NAMALWA (cell line): ENCODE measurements at regions not wholly inside any gene's neighbourhood (a gene's known extent, or its start where the extent isn't known, plus 50 kb on each side); places are given as distances from the start of the nearest gene placed in this dataset.

ENCODE experiments used
- DNase-seq: peaks from one replicate; pipeline ENCODE4 v3.0.0-alpha.2; 2015; ENCODE audit warnings: low spot score

DNA sequence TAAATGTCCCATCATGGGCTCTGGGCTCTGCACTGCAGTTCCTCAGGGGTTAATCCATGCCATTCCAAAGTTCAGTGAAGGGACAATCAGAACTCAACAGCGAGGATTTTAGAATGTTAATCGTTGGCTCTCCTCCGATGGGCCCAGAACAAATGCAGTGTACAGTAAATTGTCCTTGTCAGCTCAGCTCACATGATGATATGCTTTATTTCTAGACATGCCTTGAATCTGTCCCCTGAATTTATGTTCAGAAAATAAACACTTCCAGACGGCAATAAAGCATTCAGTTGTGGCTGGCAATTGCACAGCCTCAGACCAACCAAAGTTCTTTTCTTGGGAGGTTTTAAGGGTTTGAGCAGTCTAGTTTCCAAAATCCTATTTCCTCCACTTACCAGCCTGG is 981.2 kb downstream of the BCL11A start:
- no peak for DNase-seq

DNA sequence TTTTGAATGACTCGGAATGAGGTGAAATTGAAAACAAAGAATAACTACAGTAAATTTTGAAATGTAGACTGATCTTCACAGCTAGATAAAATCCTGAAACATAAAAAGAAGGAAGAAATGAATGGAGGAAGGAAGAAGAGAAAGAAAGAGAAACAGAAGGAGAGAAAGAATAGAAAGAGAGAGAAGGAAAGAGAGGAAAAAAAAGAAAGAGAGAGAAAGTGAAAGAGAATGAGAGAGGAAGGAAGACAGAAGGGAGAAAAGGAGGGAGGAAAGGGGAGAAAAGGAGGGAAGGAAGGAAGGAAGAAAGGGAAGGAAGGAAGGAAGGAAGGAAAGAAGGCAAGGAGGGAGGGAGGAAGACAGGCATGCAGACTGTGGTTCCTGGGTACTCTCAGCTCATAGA is 982.6 kb downstream of the BCL11A start:
- DNase-seq, result no peak

DNA sequence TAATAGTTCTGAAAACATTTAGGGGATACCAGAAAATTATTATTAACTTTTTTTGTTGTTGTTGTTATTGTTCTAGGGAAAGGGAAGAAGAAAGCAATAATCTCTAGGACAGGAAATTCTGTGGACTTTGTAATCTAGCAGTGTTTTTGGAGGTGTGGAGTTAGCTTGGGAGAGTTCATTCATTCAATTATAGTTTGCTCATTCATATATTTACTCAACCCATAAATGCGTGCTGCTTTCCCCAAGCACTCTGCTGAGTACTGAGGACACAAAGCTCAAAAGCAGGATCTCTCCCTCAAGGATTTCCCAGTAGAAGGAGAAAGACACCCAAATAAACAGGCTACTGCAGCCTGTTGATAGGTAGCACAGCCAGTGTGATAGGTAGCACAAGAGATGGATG is 984.3 kb downstream of the BCL11A start:
- DNase-seq, result no peak

DNA sequence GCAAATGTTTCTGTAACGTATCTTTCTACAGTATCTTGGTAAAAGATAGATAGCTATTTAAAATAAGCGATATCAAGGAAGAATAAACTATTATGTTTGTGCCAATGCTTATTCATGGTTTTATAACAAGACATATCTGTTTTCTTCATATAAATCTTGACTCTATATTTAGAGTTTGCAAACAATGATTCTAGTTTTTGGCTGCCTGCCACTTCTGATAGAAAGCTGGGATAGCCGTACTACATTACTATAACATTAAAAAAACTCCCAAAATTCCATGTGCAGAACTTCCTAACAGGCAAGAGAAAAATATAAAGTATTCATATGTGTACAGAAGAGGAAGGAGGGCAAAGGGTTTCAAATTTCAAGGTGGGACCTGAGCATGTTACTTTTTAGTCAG is 985.0 kb downstream of the BCL11A start:
- no peak for DNase-seq

DNA sequence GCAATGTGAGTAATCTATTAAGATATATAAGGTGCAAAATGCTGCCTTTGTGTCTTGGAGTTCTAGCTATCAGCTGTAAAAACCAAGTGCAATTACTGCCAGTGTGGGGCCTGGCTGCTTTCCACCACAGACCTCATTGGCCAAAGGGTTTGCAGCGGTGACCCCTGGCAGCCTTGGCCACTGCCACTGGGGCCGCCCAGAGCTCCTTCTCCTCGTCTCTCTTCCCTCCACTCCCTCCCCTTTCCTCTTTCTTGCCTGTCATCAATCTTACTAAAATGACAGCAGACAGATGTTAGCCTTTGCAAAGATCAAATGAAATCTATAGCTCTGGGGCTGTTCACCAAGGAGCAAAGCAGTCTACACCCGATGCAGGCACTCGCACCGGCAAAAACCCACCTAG is 986.3 kb downstream of the BCL11A start:
- no peak for DNase-seq

DNA sequence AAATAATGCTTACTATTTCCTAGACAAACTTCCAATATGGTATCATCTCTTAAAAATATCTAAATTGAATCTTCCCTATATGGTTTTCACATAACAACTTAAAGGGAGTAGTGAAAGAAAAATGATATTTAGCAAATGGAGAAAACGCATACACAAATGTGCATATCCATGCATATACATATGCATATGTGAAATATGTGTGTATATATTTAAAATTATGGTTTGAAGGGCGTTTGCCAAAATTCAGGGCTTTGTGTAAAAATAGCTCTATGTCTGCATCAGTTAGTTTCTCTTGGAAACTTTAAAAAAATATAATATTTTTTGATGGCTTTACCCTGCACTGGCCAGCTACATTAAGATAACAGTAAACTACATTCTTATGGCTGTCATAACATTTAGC is 986.7 kb downstream of the BCL11A start:
- no peak for DNase-seq

DNA sequence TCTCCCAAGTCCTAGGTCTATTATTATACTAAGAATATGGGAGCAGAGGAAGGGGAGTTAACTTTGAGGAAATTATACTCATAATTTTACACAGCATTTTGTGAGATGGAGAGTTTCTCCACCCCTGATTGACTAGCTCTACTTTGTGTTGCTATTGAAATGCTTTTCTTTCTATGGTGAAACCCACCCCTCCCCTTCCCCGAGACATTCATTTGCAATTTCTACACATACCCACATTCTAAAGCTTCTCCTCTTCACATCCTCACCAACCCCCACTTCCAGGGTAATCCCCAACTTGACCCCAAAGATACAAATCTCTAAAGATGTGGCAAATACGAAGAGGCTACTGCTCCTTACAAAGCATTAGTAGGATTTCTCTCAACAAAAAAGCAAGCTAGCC is 992.2 kb downstream of the BCL11A start:
- no peak for DNase-seq

DNA sequence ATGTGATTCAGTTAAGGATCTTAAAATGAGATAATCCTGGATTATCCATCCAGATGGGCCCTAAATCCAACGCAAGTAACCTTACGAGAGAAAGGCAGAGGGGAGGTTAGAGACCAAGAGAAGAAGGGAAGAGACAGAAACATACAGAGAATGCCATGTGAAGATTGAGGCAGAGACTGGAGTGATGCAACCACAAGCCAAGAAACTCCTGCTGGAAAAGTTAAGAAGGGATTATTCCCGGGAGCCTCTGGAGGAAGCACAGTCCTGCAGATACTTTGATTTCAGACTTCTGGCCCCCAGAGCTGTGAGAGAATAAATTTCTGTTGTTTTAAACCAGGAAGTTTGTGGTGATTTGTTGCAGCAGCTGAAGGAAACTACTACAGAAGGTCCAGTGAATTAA is 992.7 kb downstream of the BCL11A start:
- DNase-seq, result no peak

DNA sequence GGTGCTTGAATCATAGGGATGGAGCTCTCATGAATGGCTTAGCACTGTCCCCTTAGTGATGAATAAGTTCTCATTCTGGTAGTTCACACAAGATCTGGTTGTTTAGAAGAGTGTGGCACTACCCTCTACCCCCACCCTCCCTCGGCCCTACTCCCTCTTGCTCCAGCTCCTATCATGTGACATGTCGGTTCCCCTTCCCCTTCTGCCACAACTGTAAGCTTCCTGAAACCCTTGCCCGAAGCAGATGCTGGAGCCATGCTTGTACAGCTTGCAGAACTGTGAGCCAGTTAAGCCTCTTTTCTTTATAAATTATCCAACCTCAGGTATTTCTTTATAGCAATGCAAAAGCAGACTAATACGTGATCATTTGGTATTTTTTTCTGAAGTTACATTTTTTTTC is 1012.6 kb downstream of the BCL11A start:
- DNase-seq, result no peak

DNA sequence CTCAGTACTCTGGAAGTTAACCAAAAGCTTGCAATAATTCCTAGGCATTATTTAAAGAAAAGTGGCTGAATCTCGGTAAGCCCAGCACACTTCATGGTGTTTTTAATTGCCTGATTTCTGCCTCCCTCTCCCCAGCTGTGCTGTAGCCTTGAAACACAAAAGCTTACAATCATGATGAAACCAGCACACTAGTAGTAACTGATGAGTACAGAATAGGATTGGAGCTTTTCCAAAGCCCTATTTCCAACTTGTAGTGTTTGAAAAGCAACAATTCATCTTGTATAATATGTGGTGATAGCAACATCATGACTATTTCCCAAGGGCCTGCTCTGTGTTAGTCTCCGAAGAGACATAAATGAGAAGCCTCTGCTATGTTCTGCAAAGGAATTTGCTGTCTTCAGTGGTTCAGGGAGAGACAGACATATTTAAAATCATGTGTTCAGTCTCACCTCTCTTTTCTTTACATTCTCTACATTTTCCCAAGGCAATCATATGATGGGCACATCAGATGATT is 1015.0 kb downstream of the BCL11A start:
- no peak for DNase-seq

DNA sequence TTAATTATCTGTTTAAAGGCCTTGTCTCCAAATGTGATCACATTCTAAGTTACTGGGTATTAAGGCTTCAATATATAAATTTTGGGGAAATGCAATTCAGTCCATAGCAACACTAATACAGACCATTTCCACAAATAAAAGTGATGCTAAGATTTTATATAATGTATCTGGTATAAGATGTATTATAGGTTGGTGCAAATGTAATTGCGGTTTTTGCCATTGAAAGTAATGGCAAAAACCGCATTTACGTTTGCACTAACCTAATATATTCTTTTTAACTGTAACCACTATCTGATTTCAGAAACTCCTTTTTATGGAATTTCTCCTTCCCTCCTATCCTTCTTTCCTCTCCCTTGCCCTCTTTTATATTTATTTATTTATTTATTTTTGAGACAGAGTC is 1020.6 kb downstream of the BCL11A start:
- no peak for DNase-seq

DNA sequence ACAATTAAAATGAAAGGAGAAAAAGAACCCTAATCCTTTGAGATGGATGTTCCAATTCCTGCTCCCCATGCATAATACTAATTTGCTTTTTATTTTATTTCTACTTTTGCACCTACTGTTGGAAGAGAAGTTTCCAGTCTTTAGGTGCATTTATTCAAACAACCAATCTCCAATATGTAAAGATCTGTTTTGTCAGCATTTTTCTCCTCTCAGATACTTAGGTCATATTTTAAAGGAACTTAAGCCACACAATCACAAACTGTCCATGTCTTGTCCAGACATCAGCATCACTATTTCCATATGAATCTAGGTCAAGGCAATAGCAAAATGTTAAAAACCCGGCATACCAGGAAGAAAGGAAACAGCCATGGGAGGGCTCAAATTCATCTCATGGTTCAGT is 1023.2 kb downstream of the BCL11A start:
- no peak for DNase-seq

DNA sequence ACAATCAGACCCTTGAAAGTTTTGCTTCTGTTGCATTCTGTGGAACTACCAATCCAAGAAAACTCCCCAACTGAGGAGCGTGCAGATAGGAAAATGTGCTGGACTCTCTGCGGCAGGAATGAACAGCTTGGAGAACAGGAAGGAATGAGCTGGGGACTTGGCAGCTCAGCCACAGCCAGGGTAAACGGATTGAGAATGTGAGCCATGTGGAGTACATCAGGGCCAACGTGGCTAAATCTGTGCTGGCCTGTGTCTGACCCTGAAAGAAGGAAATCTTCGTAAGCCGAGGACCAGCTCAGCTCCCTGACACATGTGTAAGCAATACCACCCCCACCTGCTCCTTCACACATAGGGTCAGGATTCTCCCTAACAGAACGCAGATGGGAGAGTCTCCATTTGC is 1023.7 kb downstream of the BCL11A start:
- DNase-seq, result no peak

DNA sequence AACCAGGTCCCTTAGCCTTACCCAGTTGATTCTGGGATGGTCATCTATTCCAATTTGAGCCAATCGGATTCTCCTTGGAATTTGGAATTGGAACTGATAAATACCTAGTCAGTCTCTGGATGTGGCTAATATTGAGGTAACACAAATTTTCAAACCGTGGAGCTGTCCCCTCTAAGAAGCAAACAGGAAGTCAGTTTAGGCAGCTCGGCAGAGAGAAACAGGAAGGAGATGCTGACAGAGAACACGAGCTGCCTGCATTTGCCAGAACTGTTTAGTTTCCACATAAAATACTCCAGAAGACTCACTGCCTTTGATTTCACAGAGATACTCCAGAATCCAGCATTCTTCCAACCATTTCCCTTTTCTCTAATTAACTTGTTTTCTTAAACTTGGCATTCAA is 1024.9 kb downstream of the BCL11A start:
- DNase-seq, result peak; percentile 24

DNA sequence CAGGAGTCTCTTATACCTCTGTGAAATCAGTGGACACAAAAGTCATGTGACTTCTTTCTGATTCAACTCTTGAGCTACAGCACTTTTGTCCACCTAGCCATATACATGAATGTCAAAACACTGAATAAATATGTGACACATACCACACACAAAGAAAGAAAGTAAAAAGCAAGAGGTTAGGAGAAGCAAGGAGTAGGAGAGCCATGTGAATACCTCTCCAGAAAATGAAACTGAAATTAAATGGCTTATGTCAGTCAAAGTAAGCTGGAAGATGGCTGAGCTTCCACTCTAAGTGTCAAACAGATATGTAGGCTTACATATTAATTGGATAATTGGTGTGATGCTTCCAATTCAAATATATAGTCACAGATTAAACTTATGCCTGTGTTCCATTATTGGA is 1050.5 kb downstream of the BCL11A start:
- DNase-seq, result no peak

DNA sequence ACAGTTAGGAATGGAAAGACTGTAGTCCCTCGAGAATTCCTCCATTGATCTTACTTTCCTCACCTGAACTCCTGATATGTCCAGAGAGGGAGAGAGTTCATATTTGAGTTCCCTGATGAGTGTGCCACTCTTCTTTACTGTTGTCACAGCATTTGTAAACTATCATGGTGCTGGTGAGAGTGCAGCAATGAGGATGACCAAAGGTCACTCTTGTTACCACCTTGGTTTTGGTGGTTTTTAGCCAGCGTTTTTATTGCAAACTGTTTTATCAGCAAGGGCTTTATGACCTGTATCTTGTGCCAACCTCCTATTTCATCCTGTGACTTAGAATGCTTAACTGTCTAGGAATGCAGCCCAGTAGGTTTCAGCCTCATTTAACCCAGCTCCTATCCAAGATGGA is 1062.5 kb downstream of the BCL11A start:
- DNase-seq, result no peak

DNA sequence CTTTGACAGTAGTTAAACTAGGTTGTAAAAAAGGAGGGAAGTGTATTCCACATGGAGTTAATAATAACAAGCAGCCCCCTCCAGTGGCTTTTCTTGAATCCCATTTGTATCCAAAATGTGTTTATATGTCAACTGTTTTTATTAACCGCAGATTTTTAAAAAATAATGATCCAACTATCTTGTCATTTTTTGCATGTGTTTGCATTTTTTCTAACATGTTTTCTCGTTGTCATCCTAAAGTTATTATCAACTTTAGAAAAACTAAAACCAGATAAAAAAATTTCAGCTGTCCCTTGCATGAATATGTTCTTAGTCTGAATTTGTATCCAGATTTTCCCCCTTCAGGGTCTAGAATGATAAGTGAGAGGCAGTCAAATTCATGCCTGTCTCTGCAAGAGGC is 1063.3 kb downstream of the BCL11A start:
- no peak for DNase-seq

DNA sequence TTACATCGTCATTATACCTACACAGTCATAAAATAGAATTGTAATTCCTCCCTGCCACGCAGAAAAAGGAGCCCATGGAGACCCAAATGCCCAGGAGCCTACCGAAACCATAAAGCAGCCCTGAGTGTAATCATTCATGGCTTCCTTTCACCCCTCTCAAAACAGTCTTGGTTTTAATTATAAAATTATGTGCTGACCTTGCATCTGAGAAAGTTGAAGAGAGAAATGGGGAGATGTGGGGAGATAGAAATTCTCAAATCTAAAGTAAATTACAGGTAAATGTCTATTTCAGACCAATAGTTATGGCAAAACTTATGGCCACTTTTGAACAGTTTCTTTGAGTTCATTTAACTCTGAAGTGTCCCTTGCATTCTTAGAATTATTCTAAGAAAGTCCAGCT is 1068.8 kb downstream of the BCL11A start:
- DNase-seq, result no peak

DNA sequence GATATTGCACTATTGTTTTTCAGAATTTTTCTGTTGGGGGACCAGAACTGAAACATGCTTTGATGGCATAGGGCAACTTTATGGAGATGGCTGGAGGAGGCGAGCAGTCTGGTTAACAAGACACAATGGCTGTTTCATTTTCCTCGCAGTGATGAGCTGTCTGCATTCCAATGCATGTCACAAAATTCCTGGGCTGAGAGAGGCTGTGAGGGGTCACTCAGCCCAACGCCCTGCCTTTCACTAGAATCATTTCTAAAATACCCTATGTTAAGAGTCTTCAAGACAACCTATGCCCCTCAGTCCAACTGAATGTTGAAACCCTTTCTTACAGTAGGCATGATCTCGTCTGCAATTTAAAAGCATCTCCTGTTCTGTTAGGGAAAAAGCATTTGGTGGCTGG is 1090.0 kb downstream of the BCL11A start:
- no peak for DNase-seq

DNA sequence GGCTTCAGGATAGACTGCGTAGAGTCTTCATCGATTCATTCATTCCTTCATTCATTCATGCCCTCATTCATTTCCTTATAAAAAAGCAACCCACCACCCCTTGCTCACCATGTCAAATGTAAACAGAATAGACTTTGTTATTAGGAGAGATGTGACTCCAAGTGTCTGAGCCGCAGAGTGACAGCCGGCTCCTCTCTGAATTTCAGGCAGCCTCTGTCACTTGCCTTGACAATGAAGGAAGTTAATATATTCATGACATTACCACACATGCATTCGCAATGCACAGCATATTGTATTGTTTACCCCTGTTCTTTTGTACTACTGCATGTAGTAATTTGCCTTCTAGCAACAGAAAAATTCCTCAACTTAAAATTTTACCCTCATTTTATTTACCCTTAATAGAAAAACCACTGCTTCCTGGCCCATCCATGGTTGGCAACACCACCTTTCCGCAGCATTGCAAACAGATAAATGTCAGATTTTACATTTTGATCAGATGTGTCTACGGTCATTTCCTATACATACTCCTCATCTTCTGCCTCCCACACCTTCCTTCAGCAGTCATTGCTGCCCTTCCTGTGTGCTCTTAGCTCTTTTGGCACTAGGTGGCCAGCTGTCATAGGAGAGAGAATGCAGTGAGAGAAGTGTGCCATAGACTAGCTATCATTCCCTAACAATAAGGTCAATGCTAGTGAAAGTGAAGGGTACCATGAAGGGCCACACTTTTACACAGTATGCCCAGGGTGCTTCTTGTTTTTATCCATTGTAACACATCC is 1090.8 kb downstream of the BCL11A start:
- no peak for DNase-seq

DNA sequence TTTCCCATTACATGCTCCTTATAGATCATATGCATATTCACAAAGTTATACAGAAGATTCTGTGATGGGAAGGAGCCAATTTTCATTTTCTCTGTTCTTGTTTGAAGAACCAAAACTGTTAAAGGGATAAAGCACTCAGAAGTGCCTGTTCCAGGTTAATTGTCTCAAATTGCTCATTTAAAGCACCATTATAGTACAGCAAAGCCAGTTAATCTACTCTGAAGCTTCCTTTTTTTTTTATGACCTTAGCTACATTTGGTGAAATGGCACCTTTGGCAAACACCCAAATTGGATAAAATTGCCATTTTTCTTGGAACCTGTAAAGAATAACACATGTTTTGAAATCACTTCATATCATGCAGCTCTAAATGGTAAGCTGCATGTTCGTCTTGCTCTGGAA is 1092.3 kb downstream of the BCL11A start:
- no peak for DNase-seq

DNA sequence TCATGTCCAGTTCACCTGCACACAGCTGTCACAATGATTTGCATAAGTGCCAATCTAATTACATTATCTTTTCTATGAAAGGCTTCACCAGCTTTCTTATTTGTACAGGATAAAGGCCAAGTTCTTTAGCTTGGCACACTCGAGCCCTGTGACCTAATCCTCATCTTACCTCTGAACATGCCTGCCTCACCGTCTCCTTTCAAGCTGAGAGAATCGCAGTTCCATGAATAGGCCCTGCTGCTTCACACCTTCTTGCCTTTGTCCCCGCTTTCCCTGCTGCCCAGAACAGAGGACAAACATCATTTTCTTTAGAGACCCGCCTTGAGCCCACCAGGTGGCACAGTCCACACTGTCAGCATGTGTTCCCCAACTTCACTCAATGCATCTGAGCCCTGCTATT is 1094.7 kb downstream of the BCL11A start:
- DNase-seq, result peak; percentile 4

DNA sequence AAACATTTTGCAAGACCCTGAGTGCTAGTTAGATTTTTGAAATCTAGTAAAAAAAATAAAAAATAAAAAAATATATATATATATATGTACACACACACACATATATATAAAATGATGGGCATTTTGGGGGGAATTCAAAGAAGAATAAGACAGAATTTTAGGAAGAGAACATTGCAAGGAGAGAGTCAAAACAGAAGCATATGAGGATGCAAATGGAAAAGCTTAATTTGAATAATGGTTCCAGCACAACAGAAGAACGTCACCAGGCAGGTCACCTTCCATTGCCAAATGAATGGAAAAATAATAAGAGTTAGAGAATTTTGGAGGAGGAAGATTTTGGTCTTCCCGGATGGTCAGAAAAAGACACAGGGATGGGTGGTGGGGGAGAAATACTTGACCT is 1097.2 kb downstream of the BCL11A start:
- DNase-seq, result no peak

DNA sequence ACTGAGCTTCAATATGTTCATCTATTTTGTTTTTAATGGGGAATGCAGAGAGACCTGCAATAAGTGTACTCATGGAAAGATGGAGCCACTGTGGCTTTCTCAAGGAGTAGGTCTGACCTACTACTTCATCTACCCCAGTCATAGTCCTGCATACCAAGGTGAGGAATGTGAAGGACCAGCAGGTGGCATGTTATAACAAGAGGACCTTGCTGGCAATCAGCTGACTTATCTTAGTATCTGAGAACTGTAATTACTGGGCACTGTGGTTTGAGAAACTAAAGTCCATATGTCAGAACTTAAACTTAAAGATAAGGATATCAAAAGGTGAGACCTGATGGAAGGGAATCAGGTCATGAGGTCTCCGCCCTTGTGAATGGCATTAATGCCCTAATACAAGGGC is 1104.2 kb downstream of the BCL11A start:
- peak; percentile 23 for DNase-seq
